K562 (cell line): ENCODE measurements at regions not wholly inside any gene's neighbourhood (a gene's known extent, or its start where the extent isn't known, plus 50 kb on each side); places are given as distances from the start of the nearest gene placed in this dataset.

Experiments
- ATF1 ChIP-seq, 2 experiments: fragments of 450-650 bp in 1 of 2; IDR thresholded peaks; 2 replicates each; pipeline ENCODE4 v1.6.1; 2016; ENCODE audit warnings: missing compliant biosample characterization in 1 of 2, missing genetic modification characterization in 1 of 2
- HMG20B ChIP-seq: fragments of 250-450 bp; sonication (Bioruptor Pico); IDR thresholded peaks from 2 replicates; pipeline ENCODE4 v1.5.0; 2021; ENCODE audit warnings: mild to moderate bottlenecking
- NR2F6 ChIP-seq: fragments of 450-650 bp; formaldehyde crosslinking; IDR thresholded peaks from 2 replicates; pipeline ENCODE4 v1.4.0; 2020; ENCODE audit warnings: mild to moderate bottlenecking
- SRF ChIP-seq, 2 experiments: fragments of 250-450, 450-650 bp in 1 of 2; sonication (Bioruptor Pico) in 1 of 2; sonication (generic) in 1 of 2; formaldehyde crosslinking; IDR thresholded peaks; 2 replicates each; pipeline versions ENCODE4 v1.5.0 to v1.5.1; 2020 to 2022; ENCODE audit warnings: mild to moderate bottlenecking in 1 of 2, missing genetic modification reagents in 1 of 2
- TARDBP ChIP-seq: fragments of 450-650 bp; IDR thresholded peaks from 2 replicates; pipeline ENCODE4 v1.6.1; 2016
- TF ChIP-seq, protein P1 (sequence below), 2 experiments: fragments of 450-650 bp in 1 of 2; IDR thresholded peaks; 2 replicates each; pipeline ENCODE4 v1.6.1; 2011 to 2017; ENCODE audit warnings: low read depth in 2 of 2, antibody characterized with exemption in 1 of 2, borderline replicate concordance in 1 of 2, low read length in 1 of 2, mild to moderate bottlenecking in 1 of 2, mixed read lengths in 1 of 2; ENCODE audit not compliant: control insufficient read depth in 1 of 2
- TF ChIP-seq, protein P2 (sequence below): sonication (generic); formaldehyde crosslinking; IDR thresholded peaks from 2 replicates; pipeline ENCODE4 v1.5.0; 2020; ENCODE audit warnings: missing genetic modification reagents

DNA sequence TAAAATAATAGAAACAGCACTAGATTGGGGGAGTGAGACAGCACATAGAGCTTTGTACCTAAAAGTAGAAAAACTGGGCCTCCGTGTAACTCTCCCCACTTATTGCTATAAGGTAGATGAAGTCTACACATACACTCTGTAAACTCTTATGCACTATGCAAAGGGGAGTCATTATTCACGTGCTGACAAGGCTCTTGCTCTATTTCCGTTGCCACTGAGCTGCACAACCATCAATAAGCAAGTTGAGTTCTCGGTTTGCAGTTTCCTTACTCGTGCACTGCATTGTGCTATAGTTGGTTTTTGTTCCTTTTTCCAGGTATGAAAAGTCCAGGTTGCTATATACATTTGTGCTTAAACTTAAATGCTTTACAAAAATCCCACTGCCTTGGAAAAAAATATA, 294.0 kb upstream of the DACH1 start:
- TF ChIP-seq, protein P1, sequence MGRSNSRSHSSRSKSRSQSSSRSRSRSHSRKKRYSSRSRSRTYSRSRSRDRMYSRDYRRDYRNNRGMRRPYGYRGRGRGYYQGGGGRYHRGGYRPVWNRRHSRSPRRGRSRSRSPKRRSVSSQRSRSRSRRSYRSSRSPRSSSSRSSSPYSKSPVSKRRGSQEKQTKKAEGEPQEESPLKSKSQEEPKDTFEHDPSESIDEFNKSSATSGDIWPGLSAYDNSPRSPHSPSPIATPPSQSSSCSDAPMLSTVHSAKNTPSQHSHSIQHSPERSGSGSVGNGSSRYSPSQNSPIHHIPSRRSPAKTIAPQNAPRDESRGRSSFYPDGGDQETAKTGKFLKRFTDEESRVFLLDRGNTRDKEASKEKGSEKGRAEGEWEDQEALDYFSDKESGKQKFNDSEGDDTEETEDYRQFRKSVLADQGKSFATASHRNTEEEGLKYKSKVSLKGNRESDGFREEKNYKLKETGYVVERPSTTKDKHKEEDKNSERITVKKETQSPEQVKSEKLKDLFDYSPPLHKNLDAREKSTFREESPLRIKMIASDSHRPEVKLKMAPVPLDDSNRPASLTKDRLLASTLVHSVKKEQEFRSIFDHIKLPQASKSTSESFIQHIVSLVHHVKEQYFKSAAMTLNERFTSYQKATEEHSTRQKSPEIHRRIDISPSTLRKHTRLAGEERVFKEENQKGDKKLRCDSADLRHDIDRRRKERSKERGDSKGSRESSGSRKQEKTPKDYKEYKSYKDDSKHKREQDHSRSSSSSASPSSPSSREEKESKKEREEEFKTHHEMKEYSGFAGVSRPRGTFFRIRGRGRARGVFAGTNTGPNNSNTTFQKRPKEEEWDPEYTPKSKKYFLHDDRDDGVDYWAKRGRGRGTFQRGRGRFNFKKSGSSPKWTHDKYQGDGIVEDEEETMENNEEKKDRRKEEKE (IDR thresholded peaks at IDR 0.05; ENCODE audit: borderline replicate concordance in 1 of 2, control insufficient read depth in 1 of 2, low read depth in 2 of 2, low read length in 1 of 2), result no peak
- TF ChIP-seq TARDBP (no peak), NR2F6 (CRISPR knock-in tag) (no peak), HMG20B (CRISPR knock-in tag) (no peak), ATF1 (CRISPR knock-in tag; IDR thresholded peaks at IDR 0.05) (no peak), ATF1 (tag; IDR thresholded peaks at IDR 0.05) (no peak), SRF (CRISPR knock-in tag; IDR thresholded peaks at IDR 0.05) (no peak)
- TF ChIP-seq, protein P2, sequence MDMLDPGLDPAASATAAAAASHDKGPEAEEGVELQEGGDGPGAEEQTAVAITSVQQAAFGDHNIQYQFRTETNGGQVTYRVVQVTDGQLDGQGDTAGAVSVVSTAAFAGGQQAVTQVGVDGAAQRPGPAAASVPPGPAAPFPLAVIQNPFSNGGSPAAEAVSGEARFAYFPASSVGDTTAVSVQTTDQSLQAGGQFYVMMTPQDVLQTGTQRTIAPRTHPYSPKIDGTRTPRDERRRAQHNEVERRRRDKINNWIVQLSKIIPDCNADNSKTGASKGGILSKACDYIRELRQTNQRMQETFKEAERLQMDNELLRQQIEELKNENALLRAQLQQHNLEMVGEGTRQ (CRISPR knock-in tag), result no peak
